ENCODE measurements at regions not wholly inside any gene's neighbourhood (a gene's known extent, or its start where the extent isn't known, plus 50 kb on each side); places are given as distances from the start of the nearest gene placed in this dataset.

DNA sequence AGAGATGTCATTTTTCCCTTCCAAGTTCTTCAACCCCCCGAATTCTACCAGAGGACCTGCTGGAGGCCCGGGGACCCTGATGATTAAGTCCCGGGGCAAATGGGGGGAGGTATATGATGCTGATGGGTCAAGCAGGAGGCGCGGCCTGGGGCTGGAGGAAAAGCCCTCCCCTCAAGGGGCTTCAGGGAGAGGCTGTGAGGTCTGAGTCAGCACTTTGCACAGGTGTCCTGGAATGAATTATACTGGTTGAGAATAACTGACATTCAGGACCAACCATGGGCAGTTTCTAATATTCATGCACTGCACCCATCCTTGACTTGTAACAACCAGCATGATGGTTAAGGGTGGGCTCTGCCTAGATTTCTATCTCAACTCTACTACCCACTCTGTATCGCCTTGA is 146.8 kb upstream of the SYT13 start:
- TF ChIP-seq ZNF274 (IDR thresholded peaks at IDR 0.05; ENCODE audit: low read depth, low read length) (no peak), YY1 (IDR thresholded peaks at IDR 0.05; ENCODE audit: insufficient read depth, insufficient read length) (no peak), SUZ12 (IDR thresholded peaks at IDR 0.05; ENCODE audit: extremely low read depth, insufficient read depth, insufficient read length) (no peak)
- peaks cover 6% of the 10 kb centered on the region for H3K4me1 ChIP-seq (ENCODE audit: insufficient read depth, insufficient read length)
- no peaks in the 10 kb centered on the region for H3K9me3 ChIP-seq (ENCODE audit: insufficient read depth, low read length)
- H3K36me3 ChIP-seq (ENCODE audit: insufficient read depth, insufficient read length, low read length) = no peaks in the 10 kb centered on the region
- H3K4me3 ChIP-seq (ENCODE audit: insufficient read length, low read depth) = no peak overlapping the region
- H3K9ac ChIP-seq (ENCODE audit: insufficient read length, low read depth) = no peak overlapping the region
- no peaks in the 10 kb centered on the region for H3K27me3 ChIP-seq (ENCODE audit: insufficient read depth, insufficient read length)
- no peak for DNase-seq (ENCODE audit: low read depth, low spot score)

DNA sequence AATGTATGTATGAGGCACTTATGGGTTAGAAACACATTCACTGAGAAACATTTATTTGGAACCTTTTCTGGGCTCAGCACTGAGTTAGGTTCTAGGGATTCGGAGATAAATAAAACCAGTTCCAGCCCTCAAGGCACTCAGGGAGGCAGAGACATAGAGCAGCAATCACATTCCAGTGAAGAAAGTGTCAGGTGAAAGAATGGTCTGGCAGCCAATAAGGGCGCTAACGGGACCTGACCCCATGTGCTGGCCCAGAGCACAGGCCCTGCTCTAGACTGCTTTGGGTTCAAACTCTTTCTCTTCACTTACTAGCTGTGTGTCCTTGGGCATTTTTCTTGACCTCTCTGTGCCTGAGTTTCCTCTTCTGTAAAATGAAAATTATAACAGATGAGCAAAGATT is 146.0 kb upstream of the SYT13 start:
- H3K27me3 ChIP-seq (ENCODE audit: insufficient read depth, insufficient read length) = no peaks in the 10 kb centered on the region
- no peak for DNase-seq (ENCODE audit: low read depth, low spot score)
- no peak overlapping the region for H3K9ac ChIP-seq (ENCODE audit: insufficient read length, low read depth)
- H3K9me3 ChIP-seq (ENCODE audit: insufficient read depth, low read length) = no peaks in the 10 kb centered on the region
- no peak overlapping the region for H3K4me3 ChIP-seq (ENCODE audit: insufficient read length, low read depth)
- peaks cover 6% of the 10 kb centered on the region for H3K4me1 ChIP-seq (ENCODE audit: insufficient read depth, insufficient read length)
- no peaks in the 10 kb centered on the region for H3K36me3 ChIP-seq (ENCODE audit: insufficient read depth, insufficient read length, low read length)
- TF ChIP-seq SUZ12 (IDR thresholded peaks at IDR 0.05; ENCODE audit: extremely low read depth, insufficient read depth, insufficient read length) (no peak), YY1 (IDR thresholded peaks at IDR 0.05; ENCODE audit: insufficient read depth, insufficient read length) (no peak), ZNF274 (IDR thresholded peaks at IDR 0.05; ENCODE audit: low read depth, low read length) (no peak)

DNA sequence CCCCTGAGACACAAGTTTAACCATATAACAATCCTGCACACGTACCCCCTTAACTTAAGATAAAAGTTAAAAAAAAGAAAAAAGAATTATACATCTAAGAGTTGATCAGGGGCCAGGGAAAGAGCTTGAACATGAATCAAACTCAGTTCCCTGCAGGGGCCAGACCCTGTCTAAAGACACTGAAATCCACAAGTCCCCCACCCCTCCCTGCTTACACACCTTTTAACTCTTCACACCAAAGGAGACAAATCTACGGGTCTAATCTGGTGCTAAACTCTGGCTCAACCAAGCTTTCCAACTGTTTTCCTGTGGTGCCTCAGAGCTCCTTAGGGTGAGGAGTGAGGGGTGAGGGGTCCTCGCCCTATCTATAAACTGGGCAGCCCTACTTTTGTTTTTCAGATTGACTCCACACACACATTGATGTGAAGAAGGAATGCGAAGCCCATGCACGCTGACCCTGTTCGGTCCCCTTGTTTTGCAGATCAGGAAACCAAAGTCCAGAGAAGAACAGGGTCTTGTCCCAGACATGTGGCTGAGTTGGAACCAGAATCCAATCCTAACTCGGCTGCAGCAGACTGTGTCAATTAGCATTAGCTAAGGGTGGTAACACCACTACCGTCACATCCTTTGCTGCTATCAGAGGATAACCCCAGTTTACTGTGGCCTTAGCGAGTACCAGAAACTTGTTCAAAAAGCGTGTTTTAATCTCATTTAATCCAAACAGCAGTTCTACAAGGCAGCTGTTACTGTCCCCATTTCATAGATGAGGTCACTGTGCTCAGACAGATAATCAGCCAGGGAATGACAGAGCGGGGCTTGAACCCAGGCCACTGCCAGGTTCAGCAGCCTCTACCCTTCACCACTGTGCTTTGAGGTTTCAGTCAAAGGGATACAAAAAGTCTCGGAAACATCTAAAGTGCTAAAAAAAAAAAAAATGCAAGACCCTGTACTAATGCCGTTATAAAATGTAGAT is 145.2 kb upstream of the SYT13 start:
- H3K36me3 ChIP-seq (ENCODE audit: insufficient read depth, insufficient read length, low read length) = no peaks in the 10 kb centered on the region
- H3K27me3 ChIP-seq (ENCODE audit: insufficient read depth, insufficient read length) = no peaks in the 10 kb centered on the region
- no peak for DNase-seq (ENCODE audit: low read depth, low spot score)
- H3K4me1 ChIP-seq (ENCODE audit: insufficient read depth, insufficient read length) = peaks cover 6% of the 10 kb centered on the region
- H3K9ac ChIP-seq (ENCODE audit: insufficient read length, low read depth) = no peak overlapping the region
- TF ChIP-seq ZNF274 (IDR thresholded peaks at IDR 0.05; ENCODE audit: low read depth, low read length) (no peak), YY1 (IDR thresholded peaks at IDR 0.05; ENCODE audit: insufficient read depth, insufficient read length) (no peak), SUZ12 (IDR thresholded peaks at IDR 0.05; ENCODE audit: extremely low read depth, insufficient read depth, insufficient read length) (no peak)
- H3K9me3 ChIP-seq (ENCODE audit: insufficient read depth, low read length) = no peaks in the 10 kb centered on the region
- H3K4me3 ChIP-seq (ENCODE audit: insufficient read length, low read depth) = no peak overlapping the region

DNA sequence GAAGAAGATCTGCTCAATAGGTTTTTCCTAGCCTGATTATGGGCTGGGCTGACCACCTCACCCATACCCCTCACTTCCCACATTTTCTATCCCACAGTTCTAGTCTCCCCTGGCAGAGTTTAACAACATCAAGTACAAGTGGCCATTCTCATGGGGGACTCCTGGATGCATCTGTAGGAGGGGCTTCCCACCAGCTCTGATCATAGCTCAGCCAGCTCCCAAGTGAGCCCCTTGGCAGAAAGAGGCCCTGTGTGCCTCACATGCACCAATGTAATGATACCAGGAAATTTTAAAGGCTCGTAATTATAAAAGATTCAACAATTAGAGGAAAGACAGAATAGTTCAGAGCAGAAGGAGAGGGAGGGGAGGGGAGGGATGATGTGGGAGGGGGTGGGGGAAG is 144.2 kb upstream of the SYT13 start:
- H3K36me3 ChIP-seq (ENCODE audit: insufficient read depth, insufficient read length, low read length) = no peaks in the 10 kb centered on the region
- no peaks in the 10 kb centered on the region for H3K27me3 ChIP-seq (ENCODE audit: insufficient read depth, insufficient read length)
- no peaks in the 10 kb centered on the region for H3K9me3 ChIP-seq (ENCODE audit: insufficient read depth, low read length)
- no peak overlapping the region for H3K9ac ChIP-seq (ENCODE audit: insufficient read length, low read depth)
- H3K4me3 ChIP-seq (ENCODE audit: insufficient read length, low read depth) = no peak overlapping the region
- TF ChIP-seq ZNF274 (IDR thresholded peaks at IDR 0.05; ENCODE audit: low read depth, low read length) = no peak
- no peak for TF ChIP-seq YY1 (IDR thresholded peaks at IDR 0.05; ENCODE audit: insufficient read depth, insufficient read length)
- no peak for TF ChIP-seq SUZ12 (IDR thresholded peaks at IDR 0.05; ENCODE audit: extremely low read depth, insufficient read depth, insufficient read length)
- DNase-seq (ENCODE audit: low read depth, low spot score) = no peak
- peaks cover 6% of the 10 kb centered on the region for H3K4me1 ChIP-seq (ENCODE audit: insufficient read depth, insufficient read length)

DNA sequence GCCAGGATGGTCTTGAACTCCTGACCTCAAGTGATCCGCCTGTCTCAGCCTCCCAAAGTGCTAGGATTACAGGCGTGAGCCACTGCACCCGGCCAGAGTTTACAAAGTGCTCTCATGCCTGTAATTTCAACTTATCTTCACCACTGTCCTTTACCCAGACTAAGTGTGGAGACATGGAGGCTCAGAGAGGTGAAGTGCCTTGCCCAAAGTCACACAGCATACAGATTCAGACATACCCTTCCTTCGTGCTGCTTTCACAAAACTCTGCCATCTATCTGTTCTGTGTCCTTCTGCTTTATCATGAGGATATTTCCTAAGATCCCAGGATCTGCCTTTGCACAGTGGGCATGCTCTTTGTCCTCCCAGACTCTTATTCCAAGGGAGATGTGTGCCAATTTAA is 143.6 kb upstream of the SYT13 start:
- TF ChIP-seq YY1 (IDR thresholded peaks at IDR 0.05; ENCODE audit: insufficient read depth, insufficient read length) = no peak
- no peak for TF ChIP-seq ZNF274 (IDR thresholded peaks at IDR 0.05; ENCODE audit: low read depth, low read length)
- no peak for TF ChIP-seq SUZ12 (IDR thresholded peaks at IDR 0.05; ENCODE audit: extremely low read depth, insufficient read depth, insufficient read length)

DNA sequence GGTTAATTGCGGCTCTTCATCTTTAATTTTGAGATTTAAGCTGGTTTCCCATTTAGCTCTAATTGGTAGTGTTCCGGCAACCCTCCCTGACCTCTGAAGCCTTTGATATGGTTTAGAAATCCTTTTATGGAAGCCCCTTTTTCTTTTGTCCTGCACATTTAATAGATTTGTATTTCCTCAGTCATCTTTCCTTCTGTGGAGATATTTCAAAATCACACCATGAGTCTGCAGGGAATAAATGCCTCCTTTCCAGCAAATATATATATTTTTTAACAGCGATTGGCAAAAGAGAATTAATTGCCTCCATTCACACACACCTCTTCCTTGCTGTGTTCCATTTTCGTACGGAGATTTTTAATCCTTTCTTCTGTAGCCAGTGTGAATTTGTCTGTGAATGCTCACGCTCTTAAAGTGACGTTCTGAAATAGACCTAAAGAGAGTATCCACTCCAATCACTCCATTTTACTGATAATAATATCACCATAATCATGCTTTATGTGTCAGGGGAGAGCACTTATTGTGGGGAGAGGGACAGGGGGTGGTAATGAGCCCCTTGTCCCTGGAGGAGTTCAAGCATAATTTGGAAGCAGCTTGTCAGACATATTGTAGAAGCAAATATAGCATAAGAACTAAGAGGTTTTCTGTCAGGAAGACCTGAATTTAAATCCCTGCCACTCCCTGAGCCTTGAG is 142.5 kb upstream of the SYT13 start:
- no peaks in the 10 kb centered on the region for H3K27me3 ChIP-seq (ENCODE audit: insufficient read depth, insufficient read length)
- no peak for DNase-seq (ENCODE audit: low read depth, low spot score)
- H3K4me3 ChIP-seq (ENCODE audit: insufficient read length, low read depth) = no peak overlapping the region
- H3K9ac ChIP-seq (ENCODE audit: insufficient read length, low read depth) = no peak overlapping the region
- peaks cover 7% of the 10 kb centered on the region for H3K4me1 ChIP-seq (ENCODE audit: insufficient read depth, insufficient read length)
- TF ChIP-seq YY1 (IDR thresholded peaks at IDR 0.05; ENCODE audit: insufficient read depth, insufficient read length) = no peak
- TF ChIP-seq ZNF274 (IDR thresholded peaks at IDR 0.05; ENCODE audit: low read depth, low read length) = no peak
- TF ChIP-seq SUZ12 (IDR thresholded peaks at IDR 0.05; ENCODE audit: extremely low read depth, insufficient read depth, insufficient read length) = no peak
- H3K9me3 ChIP-seq (ENCODE audit: insufficient read depth, low read length) = no peaks in the 10 kb centered on the region
- H3K36me3 ChIP-seq (ENCODE audit: insufficient read depth, insufficient read length, low read length) = no peaks in the 10 kb centered on the region

More for the DNA sequence above, 143.6 kb upstream of the SYT13 start:
- no peaks in the 10 kb centered on the region for H3K9me3 ChIP-seq (ENCODE audit: insufficient read depth, low read length)
- peaks cover 6% of the 10 kb centered on the region for H3K4me1 ChIP-seq (ENCODE audit: insufficient read depth, insufficient read length)
- H3K27me3 ChIP-seq (ENCODE audit: insufficient read depth, insufficient read length) = no peaks in the 10 kb centered on the region
- no peak for DNase-seq (ENCODE audit: low read depth, low spot score)
- no peak overlapping the region for H3K4me3 ChIP-seq (ENCODE audit: insufficient read length, low read depth)
- no peaks in the 10 kb centered on the region for H3K36me3 ChIP-seq (ENCODE audit: insufficient read depth, insufficient read length, low read length)
- H3K9ac ChIP-seq (ENCODE audit: insufficient read length, low read depth) = no peak overlapping the region

DNA sequence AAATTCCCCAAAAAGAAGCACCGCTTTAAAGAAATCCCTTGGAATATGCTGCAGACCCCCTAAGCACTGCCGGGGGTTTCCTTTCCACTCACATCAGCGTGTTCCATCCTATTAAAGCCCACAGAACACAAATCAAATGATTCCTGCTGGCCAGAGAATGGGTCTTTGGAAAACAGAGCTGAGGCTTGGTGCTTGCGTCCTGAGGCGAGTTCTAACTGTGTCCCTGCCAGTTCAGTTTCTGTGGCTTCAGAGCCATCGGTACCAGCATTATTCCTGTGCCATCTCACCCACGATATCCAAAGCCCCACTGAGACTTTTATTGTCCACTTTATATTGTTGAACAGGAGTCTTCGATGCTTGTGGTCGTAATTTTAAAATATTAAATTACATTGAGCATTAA is 142.0 kb upstream of the SYT13 start:
- TF ChIP-seq ZNF274 (IDR thresholded peaks at IDR 0.05; ENCODE audit: low read depth, low read length) (no peak), YY1 (IDR thresholded peaks at IDR 0.05; ENCODE audit: insufficient read depth, insufficient read length) (no peak), SUZ12 (IDR thresholded peaks at IDR 0.05; ENCODE audit: extremely low read depth, insufficient read depth, insufficient read length) (no peak)
- no peak for DNase-seq (ENCODE audit: low read depth, low spot score)
- H3K36me3 ChIP-seq (ENCODE audit: insufficient read depth, insufficient read length, low read length) = no peaks in the 10 kb centered on the region
- H3K4me3 ChIP-seq (ENCODE audit: insufficient read length, low read depth) = no peak overlapping the region
- H3K4me1 ChIP-seq (ENCODE audit: insufficient read depth, insufficient read length) = peaks cover 7% of the 10 kb centered on the region
- no peaks in the 10 kb centered on the region for H3K27me3 ChIP-seq (ENCODE audit: insufficient read depth, insufficient read length)
- no peaks in the 10 kb centered on the region for H3K9me3 ChIP-seq (ENCODE audit: insufficient read depth, low read length)
- H3K9ac ChIP-seq (ENCODE audit: insufficient read length, low read depth) = no peak overlapping the region

Measured in NT2/D1 (cell line).